HG03196 (cell line): ENCODE measurements at regions not wholly inside any gene's neighbourhood (a gene's known extent, or its start where the extent isn't known, plus 50 kb on each side); places are given as distances from the start of the nearest gene placed in this dataset.

ENCODE experiments used
- ATAC-seq: cut with Tn5 transposase; IDR thresholded peaks from one replicate; pipeline ENCODE4 v1.9.1; 2021; ENCODE audit not compliant: unreplicated experiment

- no peak for ATAC-seq
Measured at GRCh38 chr4:167652267-167652666, 418.0 kb upstream of the SPOCK3 start.

- no peak for ATAC-seq
Measured at GRCh38 chr4:167688660-167689142, 403.6 kb upstream of the ANXA10 start.

GRCh38 chr4:167702391-167702790, 389.9 kb upstream of the ANXA10 start:
- ATAC-seq = no peak

GRCh38 chr4:167711517-167711916, 380.8 kb upstream of the ANXA10 start:
- no peak for ATAC-seq

- ATAC-seq = no peak
Measured at GRCh38 chr4:167713756-167714155, 378.6 kb upstream of the ANXA10 start.

GRCh38 chr4:167715176-167715575, 377.2 kb upstream of the ANXA10 start:
- ATAC-seq = no peak

GRCh38 chr4:167717495-167717894, 374.8 kb upstream of the ANXA10 start:
- no peak for ATAC-seq

GRCh38 chr4:167721617-167722486, 370.5 kb upstream of the ANXA10 start:
- ATAC-seq = no peak

GRCh38 chr4:167722487-167722808, 369.9 kb upstream of the ANXA10 start:
- no peak for ATAC-seq

- ATAC-seq = no peak
Measured at GRCh38 chr4:167724941-167725340, 367.4 kb upstream of the ANXA10 start.

- no peak for ATAC-seq
Measured at GRCh38 chr4:167730769-167731168, 361.6 kb upstream of the ANXA10 start.

- ATAC-seq = no peak
Measured at GRCh38 chr4:167745024-167745687, 347.2 kb upstream of the ANXA10 start.

- no peak for ATAC-seq
Measured at GRCh38 chr4:167767281-167767680, 325.1 kb upstream of the ANXA10 start.

GRCh38 chr4:167774646-167775045, 317.7 kb upstream of the ANXA10 start:
- ATAC-seq = no peak

GRCh38 chr4:167775375-167775774, 317.0 kb upstream of the ANXA10 start:
- no peak for ATAC-seq

- ATAC-seq = no peak
Measured at GRCh38 chr4:167779280-167779679, 313.1 kb upstream of the ANXA10 start.

- ATAC-seq = no peak
Measured at GRCh38 chr4:167779864-167780263, 312.5 kb upstream of the ANXA10 start.

GRCh38 chr4:167784826-167785225, 307.5 kb upstream of the ANXA10 start:
- ATAC-seq = no peak

- ATAC-seq = no peak
Measured at GRCh38 chr4:167785523-167785922, 306.8 kb upstream of the ANXA10 start.

GRCh38 chr4:167786504-167786903, 305.8 kb upstream of the ANXA10 start:
- ATAC-seq = no peak

GRCh38 chr4:167787231-167787630, 305.1 kb upstream of the ANXA10 start:
- ATAC-seq = no peak

- no peak for ATAC-seq
Measured at GRCh38 chr4:167802463-167803212, 289.7 kb upstream of the ANXA10 start.
